Neuronal stem cell (in vitro differentiated cells): ENCODE measurements at regions not wholly inside any gene's neighbourhood (a gene's known extent, or its start where the extent isn't known, plus 50 kb on each side); places are given as distances from the start of the nearest gene placed in this dataset.
A peak's percentile ranks its signal among the peaks of the same experiment; 100 is the strongest.

Experiments
- DNase-seq: peaks from one replicate; pipeline ENCODE4 v3.0.0-alpha.2; 2013; ENCODE audit warnings: low spot score
- H2AFZ ChIP-seq: one replicate; pipeline ENCODE4 v1.6.1; 2013; ENCODE audit warnings: mild to moderate bottlenecking, low read length, inconsistent platforms
- H2AK5ac ChIP-seq: 2 replicates; pipeline ENCODE4 v1.6.1; 2013; ENCODE audit warnings: low read depth, mild to moderate bottlenecking, inconsistent platforms, low read length, moderate library complexity, mixed read lengths
- H2BK120ac ChIP-seq: 2 replicates; pipeline ENCODE4 v1.6.1; 2013; ENCODE audit warnings: low read depth, mild to moderate bottlenecking, inconsistent platforms, low read length, moderate library complexity, mixed read lengths
- H2BK12ac ChIP-seq: one replicate; pipeline ENCODE4 v1.6.1; 2013; ENCODE audit warnings: low read length, inconsistent platforms
- H2BK15ac ChIP-seq: 2 replicates; pipeline ENCODE4 v1.6.1; 2013; ENCODE audit warnings: mild to moderate bottlenecking, low read length, inconsistent platforms, mixed read lengths
- H2BK5ac ChIP-seq: one replicate; pipeline ENCODE4 v1.6.1; 2013; ENCODE audit warnings: inconsistent platforms, mild to moderate bottlenecking, low read length, moderate library complexity
- H3K14ac ChIP-seq: one replicate; pipeline ENCODE4 v1.6.1; 2013; ENCODE audit warnings: low read length, inconsistent platforms
- H3K18ac ChIP-seq: 2 replicates; pipeline ENCODE4 v1.6.1; 2013; ENCODE audit warnings: low read length, inconsistent platforms
- H3K23ac ChIP-seq: 2 replicates; pipeline ENCODE4 v1.6.1; 2013; ENCODE audit warnings: low read depth, mild to moderate bottlenecking, mixed read lengths, low read length, inconsistent platforms; ENCODE audit not compliant: poor library complexity
- H3K27ac ChIP-seq: replicated peaks from 3 replicates; pipeline ENCODE4 v1.5.1; 2013; ENCODE audit warnings: low read length, inconsistent platforms
- H3K27me3 ChIP-seq, 3 experiments: 2 replicates each; pipeline ENCODE4 v1.6.1; 2013; ENCODE audit warnings: low read length in 3 of 3, mild to moderate bottlenecking in 2 of 3, inconsistent platforms in 1 of 3, low read depth in 1 of 3, mixed read lengths in 1 of 3, moderate library complexity in 1 of 3; ENCODE audit not compliant: control insufficient read depth in 3 of 3, insufficient read depth in 3 of 3
- H3K36me3 ChIP-seq, 2 donors: replicated peaks in 1 of 2; 2 replicates each; pipeline ENCODE4 v1.6.1; 2013; ENCODE audit warnings: low read length in 2 of 2; ENCODE audit not compliant: control insufficient read depth in 2 of 2, insufficient read depth in 2 of 2
- H3K4ac ChIP-seq: 2 replicates; pipeline ENCODE4 v1.6.1; 2013; ENCODE audit warnings: inconsistent platforms, mild to moderate bottlenecking, low read length, moderate library complexity
- H3K4me1 ChIP-seq, 2 donors: 1 replicate in 1 of 2; 2 replicates in 1 of 2; pipeline ENCODE4 v1.6.1; 2013; ENCODE audit warnings: low read length in 2 of 2, low read depth in 1 of 2; ENCODE audit not compliant: control insufficient read depth in 2 of 2, insufficient read depth in 1 of 2
- H3K4me2 ChIP-seq: one replicate; pipeline ENCODE4 v1.6.1; 2013; ENCODE audit warnings: mild to moderate bottlenecking, low read length, inconsistent platforms; ENCODE audit not compliant: insufficient read depth, poor library complexity, severe bottlenecking
- H3K4me3 ChIP-seq, 2 donors: 2 replicates each; pipeline ENCODE4 v1.5.1; 2013; ENCODE audit warnings: low read length in 2 of 2, mild to moderate bottlenecking in 2 of 2, inconsistent platforms in 1 of 2, moderate library complexity in 1 of 2
- H3K79me1 ChIP-seq: one replicate; pipeline ENCODE4 v1.6.1; 2013; ENCODE audit warnings: low read depth, mild to moderate bottlenecking, inconsistent platforms, low read length, moderate library complexity
- H3K9ac ChIP-seq: one replicate; pipeline ENCODE4 v1.6.1; 2013; ENCODE audit warnings: mild to moderate bottlenecking, low read depth, low read length, inconsistent platforms; ENCODE audit not compliant: poor library complexity
- H3K9me3 ChIP-seq, 2 donors: replicated peaks in 1 of 2; 2 replicates each; pipeline versions ENCODE3 to v1.6.1; 2013; ENCODE audit warnings: low read length in 2 of 2, mild to moderate bottlenecking in 2 of 2, inconsistent platforms in 1 of 2, low read depth in 1 of 2, mixed read lengths in 1 of 2, moderate library complexity in 1 of 2; ENCODE audit not compliant: control insufficient read depth in 2 of 2, insufficient read depth in 1 of 2
- H4K8ac ChIP-seq: one replicate; pipeline ENCODE4 v1.6.1; 2013; ENCODE audit warnings: low read depth, mild to moderate bottlenecking, inconsistent platforms, low read length, moderate library complexity
- H4K91ac ChIP-seq: one replicate; pipeline ENCODE4 v1.6.1; 2013; ENCODE audit warnings: low read length, low read depth, mild to moderate bottlenecking, inconsistent platforms; ENCODE audit not compliant: poor library complexity
- WGBS, 2 donors: extraction: QIAGEN DNeasy Blood & Tissue Kit; methylation state at CpG; one replicate each; pipeline ENCODE4 v1.1.7; 2013; ENCODE audit warnings: missing lambda C conversion rate in 2 of 2, mixed read lengths in 1 of 2; ENCODE audit not compliant: insufficient read length in 2 of 2, insufficient replicate concordance in 1 of 2; ENCODE audit errors: extremely low coverage in 2 of 2; 5-methylcytosine and 5-hydroxymethylcytosine counted together

- H3K4ac ChIP-seq = no peak overlapping the region
- no peaks in the 10 kb centered on the region for H3K79me1 ChIP-seq
- H3K27me3 ChIP-seq = peaks cover 24 to 96% (median 51%) of the 10 kb centered on the region in 3 experiments
- H2BK15ac ChIP-seq = no peak overlapping the region
- no peak overlapping the region for H2BK120ac ChIP-seq
- peak overlapping the region; percentile 70 for H3K18ac ChIP-seq
- no peak for DNase-seq
- H3K9ac ChIP-seq = no peak overlapping the region
- H2AK5ac ChIP-seq = peak overlapping the region; percentile 90
- peaks cover 0 to 10% of the 10 kb centered on the region in 2 donors for H3K9me3 ChIP-seq
- H3K27ac ChIP-seq = no peak overlapping the region
- no peak overlapping the region for H2BK12ac ChIP-seq
- H2AFZ ChIP-seq = peak overlapping the region; percentile 58
- no peak overlapping the region for H3K23ac ChIP-seq
- H3K4me2 ChIP-seq = peak overlapping the region; percentile 44
- WGBS, 2 donors = no CpG with 5 or more reads among the region's 55 CpGs
- H3K14ac ChIP-seq = no peak overlapping the region
- H2BK5ac ChIP-seq = no peak overlapping the region
- no peak overlapping the region for H4K8ac ChIP-seq
- no peak overlapping the region for H4K91ac ChIP-seq
- no peak overlapping the region for H3K4me3 ChIP-seq
- H3K36me3 ChIP-seq = no peaks in the 10 kb centered on the region
- H3K4me1 ChIP-seq = peaks cover 8 to 15% of the 10 kb centered on the region in 2 donors
Observed at GRCh38 chr4:41866799-41867677, 68.2 kb upstream of the TMEM33 start.

GRCh38 chr4:41865981-41866798 is 69.0 kb upstream of the TMEM33 start:
- DNase-seq = no peak
- no peak overlapping the region for H3K4ac ChIP-seq
- H3K36me3 ChIP-seq = no peaks in the 10 kb centered on the region
- H2AFZ ChIP-seq = peak overlapping the region; percentile 58
- H3K4me3 ChIP-seq = no peak overlapping the region
- no peak overlapping the region for H2BK15ac ChIP-seq
- no peak overlapping the region for H3K27ac ChIP-seq
- H4K91ac ChIP-seq = no peak overlapping the region
- peak overlapping the region; percentile 86 for H3K23ac ChIP-seq
- no peak overlapping the region for H3K9ac ChIP-seq
- no peak overlapping the region for H2BK5ac ChIP-seq
- no peak overlapping the region for H4K8ac ChIP-seq
- H2AK5ac ChIP-seq = peak overlapping the region; percentile 90
- peaks cover 8 to 15% of the 10 kb centered on the region in 2 donors for H3K4me1 ChIP-seq
- peaks cover 0 to 10% of the 10 kb centered on the region in 2 donors for H3K9me3 ChIP-seq
- no peak overlapping the region for H2BK120ac ChIP-seq
- peak overlapping the region; percentile 70 for H3K18ac ChIP-seq
- no peak overlapping the region for H2BK12ac ChIP-seq
- peak overlapping the region; percentile 34 for H3K4me2 ChIP-seq
- peaks cover 24 to 96% (median 51%) of the 10 kb centered on the region in 3 experiments for H3K27me3 ChIP-seq
- no peaks in the 10 kb centered on the region for H3K79me1 ChIP-seq
- no peak overlapping the region for H3K14ac ChIP-seq
- whole genome bisulfite sequencing, 2 donors = no CpG with 5 or more reads among the region's 42 CpGs

GRCh38 chr4:41865306-41865980 is 69.8 kb upstream of the TMEM33 start:
- no peak overlapping the region for H3K14ac ChIP-seq
- H3K23ac ChIP-seq = no peak overlapping the region
- H3K27ac ChIP-seq = no peak overlapping the region
- no peak overlapping the region for H2BK120ac ChIP-seq
- no peak overlapping the region for H3K4ac ChIP-seq
- no peak overlapping the region for H2AFZ ChIP-seq
- H3K4me2 ChIP-seq = no peak overlapping the region
- DNase-seq = no peak
- no CpG with 5 or more reads among the region's 33 CpGs for WGBS, 2 donors
- no peak overlapping the region for H2AK5ac ChIP-seq
- no peaks in the 10 kb centered on the region for H3K36me3 ChIP-seq
- H3K79me1 ChIP-seq = no peaks in the 10 kb centered on the region
- no peak overlapping the region for H3K4me3 ChIP-seq
- H4K91ac ChIP-seq = no peak overlapping the region
- no peak overlapping the region for H3K9ac ChIP-seq
- H4K8ac ChIP-seq = no peak overlapping the region
- H3K9me3 ChIP-seq = peaks cover 0 to 10% of the 10 kb centered on the region in 2 donors
- H3K18ac ChIP-seq = peak overlapping the region; percentile 45
- peaks cover 8 to 15% of the 10 kb centered on the region in 2 donors for H3K4me1 ChIP-seq
- peaks cover 24 to 93% (median 45%) of the 10 kb centered on the region in 3 experiments for H3K27me3 ChIP-seq
- H2BK12ac ChIP-seq = no peak overlapping the region
- peak overlapping the region; percentile 59 for H2BK15ac ChIP-seq
- H2BK5ac ChIP-seq = no peak overlapping the region
